ENCODE measurements at regions not wholly inside any gene's neighbourhood (a gene's known extent, or its start where the extent isn't known, plus 50 kb on each side); places are given as distances from the start of the nearest gene placed in this dataset.

- DNase-seq (ENCODE audit: low read depth): no peak
- TF ChIP-seq CTCF (IDR thresholded peaks at IDR 0.05; ENCODE audit: control insufficient read depth, insufficient read depth, low read depth, low read length, missing control alignments): no peak
- H3K4me3 ChIP-seq (ENCODE audit: control insufficient read depth, low read depth, low read length): no peak overlapping the region
Observed at GRCh38 chr3:76961284-76961683, 78.6 kb upstream of the ROBO2 start.

GRCh38 chr3:76965122-76965725 lies 74.7 kb upstream of the ROBO2 start:
- no peak for DNase-seq (ENCODE audit: low read depth)
- TF ChIP-seq CTCF (IDR thresholded peaks at IDR 0.05; ENCODE audit: control insufficient read depth, insufficient read depth, low read depth, low read length, missing control alignments): no peak
- no peak overlapping the region for H3K4me3 ChIP-seq (ENCODE audit: control insufficient read depth, low read depth, low read length)

GRCh38 chr3:76969471-76969870 lies 70.4 kb upstream of the ROBO2 start:
- no peak for DNase-seq (ENCODE audit: low read depth)
- H3K4me3 ChIP-seq (ENCODE audit: control insufficient read depth, low read depth, low read length): no peak overlapping the region
- no peak for TF ChIP-seq CTCF (IDR thresholded peaks at IDR 0.05; ENCODE audit: control insufficient read depth, insufficient read depth, low read depth, low read length, missing control alignments)

- no peak overlapping the region for H3K4me3 ChIP-seq (ENCODE audit: control insufficient read depth, low read depth, low read length)
- no peak for TF ChIP-seq CTCF (IDR thresholded peaks at IDR 0.05; ENCODE audit: control insufficient read depth, insufficient read depth, low read depth, low read length, missing control alignments)
- no peak for DNase-seq (ENCODE audit: low read depth)
Observed at GRCh38 chr3:76969996-76970615, 69.8 kb upstream of the ROBO2 start.

GRCh38 chr3:76972624-76973296 lies 67.1 kb upstream of the ROBO2 start:
- no peak for DNase-seq (ENCODE audit: low read depth)
- no peak for TF ChIP-seq CTCF (IDR thresholded peaks at IDR 0.05; ENCODE audit: control insufficient read depth, insufficient read depth, low read depth, low read length, missing control alignments)
- no peak overlapping the region for H3K4me3 ChIP-seq (ENCODE audit: control insufficient read depth, low read depth, low read length)

- TF ChIP-seq CTCF (IDR thresholded peaks at IDR 0.05; ENCODE audit: control insufficient read depth, insufficient read depth, low read depth, low read length, missing control alignments): no peak
Observed at GRCh38 chr3:76976996-76977395, 62.9 kb upstream of the ROBO2 start.

More at GRCh38 chr3:76976996-76977395, 62.9 kb upstream of the ROBO2 start:
- DNase-seq (ENCODE audit: low read depth): no peak
- no peak overlapping the region for H3K4me3 ChIP-seq (ENCODE audit: control insufficient read depth, low read depth, low read length)
